K562 (cell line): ENCODE measurements at regions not wholly inside any gene's neighbourhood (a gene's known extent, or its start where the extent isn't known, plus 50 kb on each side); places are given as distances from the start of the nearest gene placed in this dataset.

Experiments
- ERF ChIP-seq: fragments of 450-650 bp; formaldehyde crosslinking; IDR thresholded peaks from 2 replicates; pipeline ENCODE4 v1.4.0; 2020; ENCODE audit warnings: mild to moderate bottlenecking, mixed read lengths
- ESRRA ChIP-seq: fragments of 450-650 bp; IDR thresholded peaks from 2 replicates; pipeline ENCODE4 v1.6.1; 2014; ENCODE audit warnings: low read depth, mild to moderate bottlenecking, moderate library complexity, borderline replicate concordance
- ZNF311 ChIP-seq: fragments of 250-450 bp; sonication (Bioruptor Pico); IDR thresholded peaks from 2 replicates; pipeline ENCODE4 v1.4.0; 2020; ENCODE audit warnings: mild to moderate bottlenecking, moderate library complexity
- ZNF57 ChIP-seq: fragments of 450-650 bp; formaldehyde crosslinking; IDR thresholded peaks from 2 replicates; pipeline ENCODE4 v1.4.0; 2020; ENCODE audit warnings: mild to moderate bottlenecking, moderate library complexity
- TF ChIP-seq, protein P1 (sequence below): sonication (generic); formaldehyde crosslinking; IDR thresholded peaks from 2 replicates; pipeline ENCODE4 v1.8.0; 2022; ENCODE audit warnings: mild to moderate bottlenecking, missing genetic modification reagents, borderline replicate concordance

DNA sequence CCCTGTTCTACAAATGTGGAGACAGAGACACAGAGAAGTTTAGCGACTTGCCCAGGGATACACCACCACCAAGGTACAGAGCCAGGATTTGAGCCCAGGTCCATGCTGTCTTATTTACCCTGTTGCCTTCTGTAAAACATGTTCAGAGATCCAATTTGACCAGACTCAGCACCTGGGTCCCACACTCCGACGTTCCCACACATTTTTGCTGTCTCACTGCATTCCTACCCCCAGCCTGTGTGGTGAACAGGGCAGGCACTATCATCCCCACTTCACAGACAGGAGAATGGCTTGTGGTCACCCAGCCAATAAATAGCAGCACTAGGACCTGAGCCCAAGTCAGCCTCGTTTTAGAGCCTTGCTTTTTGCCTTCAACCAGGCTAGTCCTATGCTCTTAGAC lies 102.8 kb downstream of the PJA1 start:
- TF ChIP-seq, protein P1, sequence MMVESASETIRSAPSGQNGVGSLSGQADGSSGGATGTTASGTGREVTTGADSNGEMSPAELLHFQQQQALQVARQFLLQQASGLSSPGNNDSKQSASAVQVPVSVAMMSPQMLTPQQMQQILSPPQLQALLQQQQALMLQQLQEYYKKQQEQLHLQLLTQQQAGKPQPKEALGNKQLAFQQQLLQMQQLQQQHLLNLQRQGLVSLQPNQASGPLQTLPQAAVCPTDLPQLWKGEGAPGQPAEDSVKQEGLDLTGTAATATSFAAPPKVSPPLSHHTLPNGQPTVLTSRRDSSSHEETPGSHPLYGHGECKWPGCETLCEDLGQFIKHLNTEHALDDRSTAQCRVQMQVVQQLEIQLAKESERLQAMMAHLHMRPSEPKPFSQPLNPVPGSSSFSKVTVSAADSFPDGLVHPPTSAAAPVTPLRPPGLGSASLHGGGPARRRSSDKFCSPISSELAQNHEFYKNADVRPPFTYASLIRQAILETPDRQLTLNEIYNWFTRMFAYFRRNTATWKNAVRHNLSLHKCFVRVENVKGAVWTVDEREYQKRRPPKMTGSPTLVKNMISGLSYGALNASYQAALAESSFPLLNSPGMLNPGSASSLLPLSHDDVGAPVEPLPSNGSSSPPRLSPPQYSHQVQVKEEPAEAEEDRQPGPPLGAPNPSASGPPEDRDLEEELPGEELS (CRISPR knock-in tag): no peak
- TF ChIP-seq ZNF311 (CRISPR knock-in tag): no peak
- TF ChIP-seq ZNF57: no peak
- TF ChIP-seq ERF (CRISPR knock-in tag): no peak
- TF ChIP-seq ESRRA: no peak
